ENCODE measurements at regions not wholly inside any gene's neighbourhood (a gene's known extent, or its start where the extent isn't known, plus 50 kb on each side); places are given as distances from the start of the nearest gene placed in this dataset.

DNA sequence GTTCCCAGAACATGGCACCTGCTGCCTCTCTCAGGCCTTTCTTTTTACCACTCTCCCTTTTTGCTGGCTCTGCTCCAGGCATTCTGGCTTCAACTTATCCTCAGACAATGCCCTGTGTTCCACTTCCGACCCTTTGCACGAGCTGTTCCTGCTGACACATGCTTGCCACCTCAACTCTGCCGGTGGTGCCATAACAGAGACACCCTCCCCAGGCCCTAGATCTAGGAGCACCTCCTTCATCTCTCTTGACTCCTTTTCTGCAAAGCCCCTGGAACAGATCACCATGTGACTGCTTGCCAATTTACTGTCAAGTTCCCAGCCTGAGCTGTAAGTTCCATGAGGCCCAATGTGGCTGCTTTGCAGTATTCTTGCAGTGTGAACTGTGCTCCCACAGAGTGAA is 256.0 kb upstream of the MKI67 start:
- H3K9me3 Mint-ChIP-seq, result peaks cover 7% of the 10 kb centered on the region
- TF ChIP-seq, protein P1, sequence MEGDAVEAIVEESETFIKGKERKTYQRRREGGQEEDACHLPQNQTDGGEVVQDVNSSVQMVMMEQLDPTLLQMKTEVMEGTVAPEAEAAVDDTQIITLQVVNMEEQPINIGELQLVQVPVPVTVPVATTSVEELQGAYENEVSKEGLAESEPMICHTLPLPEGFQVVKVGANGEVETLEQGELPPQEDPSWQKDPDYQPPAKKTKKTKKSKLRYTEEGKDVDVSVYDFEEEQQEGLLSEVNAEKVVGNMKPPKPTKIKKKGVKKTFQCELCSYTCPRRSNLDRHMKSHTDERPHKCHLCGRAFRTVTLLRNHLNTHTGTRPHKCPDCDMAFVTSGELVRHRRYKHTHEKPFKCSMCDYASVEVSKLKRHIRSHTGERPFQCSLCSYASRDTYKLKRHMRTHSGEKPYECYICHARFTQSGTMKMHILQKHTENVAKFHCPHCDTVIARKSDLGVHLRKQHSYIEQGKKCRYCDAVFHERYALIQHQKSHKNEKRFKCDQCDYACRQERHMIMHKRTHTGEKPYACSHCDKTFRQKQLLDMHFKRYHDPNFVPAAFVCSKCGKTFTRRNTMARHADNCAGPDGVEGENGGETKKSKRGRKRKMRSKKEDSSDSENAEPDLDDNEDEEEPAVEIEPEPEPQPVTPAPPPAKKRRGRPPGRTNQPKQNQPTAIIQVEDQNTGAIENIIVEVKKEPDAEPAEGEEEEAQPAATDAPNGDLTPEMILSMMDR (IDR thresholded peaks at IDR 0.05), result no peak
- H3K4me1 Mint-ChIP-seq, result peaks cover 63% of the 10 kb centered on the region
- H3K4me3 Mint-ChIP-seq, result no peak overlapping the region
- H3K27me3 Mint-ChIP-seq (ENCODE audit: low read depth, poor library complexity), result peaks cover 28% of the 10 kb centered on the region
- H3K27ac Mint-ChIP-seq, result no peak overlapping the region
- peaks cover 5% of the 10 kb centered on the region for H3K36me3 Mint-ChIP-seq (ENCODE audit: low read depth)
- no peak for DNase-seq

DNA sequence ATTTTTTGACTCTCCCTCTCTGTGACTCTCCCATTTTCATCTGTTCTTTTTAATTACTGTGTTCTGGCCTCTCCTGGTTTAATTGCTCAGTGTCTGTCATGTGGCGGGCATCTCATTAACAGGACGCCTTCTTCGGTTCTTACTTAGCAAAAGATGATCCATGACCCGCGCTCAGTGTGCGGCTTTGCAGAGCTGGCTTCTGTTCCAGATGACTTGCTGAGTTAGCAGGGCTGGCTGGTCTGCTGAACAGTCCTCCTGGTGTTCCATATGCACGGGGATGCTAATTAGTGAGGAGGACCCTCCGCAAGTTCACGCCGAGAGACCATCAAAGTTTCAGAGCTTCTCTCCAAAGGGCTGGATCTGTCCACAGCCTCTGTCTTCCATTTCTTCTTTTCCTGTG is 258.6 kb upstream of the MKI67 start:
- TF ChIP-seq, protein P1 (IDR thresholded peaks at IDR 0.05), result no peak
- Mint-ChIP-seq H3K27ac (peak overlapping the region; percentile 89), H3K27me3 (ENCODE audit: low read depth, poor library complexity) (peaks cover 25% of the 10 kb centered on the region), H3K4me3 (peak overlapping the region; percentile 50), H3K9me3 (peaks cover 7% of the 10 kb centered on the region), H3K4me1 (peaks cover 56% of the 10 kb centered on the region), H3K36me3 (ENCODE audit: low read depth) (peaks cover 5% of the 10 kb centered on the region)
- DNase-seq, result no peak

DNA sequence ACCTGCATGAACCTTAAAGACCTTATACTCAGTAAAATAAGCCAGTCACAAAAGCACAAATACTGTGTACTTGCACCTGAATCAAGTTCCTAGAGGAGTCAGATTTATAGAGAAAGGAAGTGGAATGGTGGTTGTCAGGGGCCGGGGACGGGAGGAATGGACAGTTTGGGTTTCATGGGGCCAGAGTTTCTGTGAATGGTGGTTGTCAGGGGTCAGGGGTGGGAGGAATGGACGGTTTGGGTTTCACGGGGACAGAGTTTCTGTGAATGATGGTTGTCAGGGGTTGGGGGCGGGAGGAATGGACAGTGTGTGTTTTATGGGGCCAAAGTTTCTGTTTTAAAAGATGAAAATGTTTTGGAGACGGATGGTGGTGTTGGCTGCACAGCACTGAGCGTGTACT is 260.0 kb upstream of the MKI67 start:
- peaks cover 56% of the 10 kb centered on the region for H3K4me1 Mint-ChIP-seq
- H3K27me3 Mint-ChIP-seq (ENCODE audit: low read depth, poor library complexity), result peaks cover 22% of the 10 kb centered on the region
- peaks cover 8% of the 10 kb centered on the region for H3K9me3 Mint-ChIP-seq
- peak overlapping the region; percentile 30 for H3K27ac Mint-ChIP-seq
- TF ChIP-seq, protein P1 (IDR thresholded peaks at IDR 0.05), result no peak
- DNase-seq, result peak; percentile 45
- peak overlapping the region; percentile 5 for H3K4me3 Mint-ChIP-seq
- peaks cover 5% of the 10 kb centered on the region for H3K36me3 Mint-ChIP-seq (ENCODE audit: low read depth)

DNA sequence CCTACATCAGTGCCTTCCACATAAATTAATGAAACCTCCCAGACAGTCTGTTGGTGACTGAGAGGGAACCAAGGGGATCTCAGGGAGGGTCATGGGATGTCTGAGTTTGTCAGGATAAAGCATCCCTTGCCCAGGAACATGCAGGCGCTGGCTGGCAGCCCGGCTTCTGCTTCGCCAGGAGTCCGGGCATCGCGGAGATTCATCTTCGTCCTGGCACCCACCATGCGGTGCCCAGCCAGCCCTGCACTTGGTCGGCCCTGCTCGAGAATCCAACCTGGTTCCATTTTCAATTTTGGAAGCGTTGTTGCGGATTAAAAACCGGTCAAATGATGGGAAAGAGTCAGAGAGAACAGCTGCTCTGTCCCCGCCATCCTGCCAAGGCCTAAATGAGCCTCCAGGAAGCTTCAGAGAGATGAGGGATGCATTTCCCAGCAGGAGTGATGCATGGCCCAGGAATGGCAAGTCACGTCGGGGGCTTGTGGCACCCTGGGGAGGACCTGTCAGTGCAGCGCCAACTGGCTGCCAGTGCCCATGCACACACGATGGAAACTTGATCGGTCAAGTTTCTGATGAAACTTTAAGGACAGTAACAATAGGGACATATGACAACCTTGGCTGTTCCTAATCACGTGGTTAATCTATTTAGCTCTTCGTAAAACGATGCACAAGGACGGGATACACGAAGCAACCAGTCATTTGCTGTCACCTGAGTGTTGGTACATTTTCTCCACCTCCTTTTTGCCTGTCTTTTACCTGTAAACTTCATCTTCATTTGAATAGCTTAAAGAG is 260.8 kb upstream of the MKI67 start:
- Mint-ChIP-seq H3K4me1 (peaks cover 57% of the 10 kb centered on the region), H3K36me3 (ENCODE audit: low read depth) (peaks cover 5% of the 10 kb centered on the region), H3K4me3 (no peak overlapping the region), H3K27me3 (ENCODE audit: low read depth, poor library complexity) (peaks cover 21% of the 10 kb centered on the region), H3K27ac (no peak overlapping the region), H3K9me3 (peaks cover 14% of the 10 kb centered on the region)
- TF ChIP-seq, protein P1 (IDR thresholded peaks at IDR 0.05), result no peak
- no peak for DNase-seq

DNA sequence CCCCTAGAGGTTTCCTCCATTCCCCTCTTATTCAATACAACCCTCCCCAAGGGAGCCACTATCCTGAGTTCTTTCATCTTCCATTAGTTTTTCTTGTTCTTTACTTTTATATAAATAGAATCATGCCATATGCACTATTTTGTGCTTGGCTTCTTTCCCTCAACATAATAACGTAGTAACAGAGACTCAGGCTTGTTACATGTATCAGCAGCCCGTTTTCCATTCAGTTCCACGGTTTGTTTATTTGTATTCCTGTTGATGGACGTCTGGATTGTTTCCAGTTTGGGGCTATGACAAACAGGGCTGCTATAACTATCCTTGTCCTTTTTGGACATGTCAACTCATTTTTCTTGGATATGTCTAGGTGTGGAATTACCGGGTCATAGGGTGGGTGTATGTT is 264.4 kb upstream of the MKI67 start:
- no peak for DNase-seq
- H3K36me3 Mint-ChIP-seq (ENCODE audit: low read depth), result no peaks in the 10 kb centered on the region
- peaks cover 15% of the 10 kb centered on the region for H3K27me3 Mint-ChIP-seq (ENCODE audit: low read depth, poor library complexity)
- TF ChIP-seq, protein P1 (IDR thresholded peaks at IDR 0.05), result no peak
- no peak overlapping the region for H3K4me3 Mint-ChIP-seq
- H3K9me3 Mint-ChIP-seq, result peaks cover 8% of the 10 kb centered on the region
- H3K4me1 Mint-ChIP-seq, result peaks cover 33% of the 10 kb centered on the region
- no peak overlapping the region for H3K27ac Mint-ChIP-seq

DNA sequence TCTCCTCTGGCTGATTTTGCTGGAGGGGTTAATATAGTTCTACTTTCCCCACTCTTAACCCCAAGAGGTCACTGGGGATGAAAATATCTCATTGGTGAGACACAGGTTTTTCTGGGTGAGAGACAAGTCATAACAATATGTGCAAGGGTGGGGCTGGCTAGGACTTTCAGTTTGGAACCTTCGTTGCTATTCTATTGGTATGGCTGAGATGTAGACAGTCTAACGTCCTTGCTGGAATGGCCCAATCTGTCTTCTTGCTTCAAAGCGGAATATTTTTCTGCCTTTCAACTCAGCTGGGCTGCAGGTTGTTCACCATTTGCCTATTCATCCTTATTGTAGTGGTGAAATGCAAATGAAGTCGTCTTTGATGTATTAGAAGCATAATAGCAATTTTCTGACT is 267.3 kb upstream of the MKI67 start:
- Mint-ChIP-seq H3K36me3 (ENCODE audit: low read depth) (no peaks in the 10 kb centered on the region), H3K4me3 (no peak overlapping the region), H3K27ac (no peak overlapping the region), H3K9me3 (peaks cover 8% of the 10 kb centered on the region), H3K27me3 (ENCODE audit: low read depth, poor library complexity) (peaks cover 12% of the 10 kb centered on the region), H3K4me1 (peaks cover 9% of the 10 kb centered on the region)
- TF ChIP-seq, protein P1 (IDR thresholded peaks at IDR 0.05), result no peak
- DNase-seq, result no peak
